Osteocyte (in vitro differentiated cells): ENCODE measurements at regions not wholly inside any gene's neighbourhood (a gene's known extent, or its start where the extent isn't known, plus 50 kb on each side); places are given as distances from the start of the nearest gene placed in this dataset.

Experiments
- DNase-seq: peaks from one replicate; pipeline ENCODE4 v3.0.0; 2021; ENCODE audit warnings: mixed read lengths; ENCODE audit not compliant: unreplicated experiment; ENCODE audit errors: extremely low spot score
- H3K27ac Mint-ChIP-seq: one replicate; pipeline ENCODE4 v1.8.0; 2021; ENCODE audit warnings: mild to moderate bottlenecking, mixed read lengths; ENCODE audit not compliant: unreplicated experiment
- H3K27me3 Mint-ChIP-seq: one replicate; pipeline ENCODE4 v1.8.0; 2021; ENCODE audit warnings: mixed read lengths; ENCODE audit not compliant: unreplicated experiment
- H3K36me3 Mint-ChIP-seq: one replicate; pipeline ENCODE4 v1.8.0; 2021; ENCODE audit warnings: mixed read lengths; ENCODE audit not compliant: unreplicated experiment
- H3K4me1 Mint-ChIP-seq: one replicate; pipeline ENCODE4 v1.8.0; 2021; ENCODE audit warnings: mixed read lengths; ENCODE audit not compliant: unreplicated experiment
- H3K4me3 Mint-ChIP-seq: one replicate; pipeline ENCODE4 v1.8.0; 2021; ENCODE audit warnings: mild to moderate bottlenecking, moderate library complexity, mixed read lengths; ENCODE audit not compliant: unreplicated experiment
- H3K9me3 Mint-ChIP-seq: one replicate; pipeline ENCODE4 v1.8.0; 2021; ENCODE audit warnings: mixed read lengths; ENCODE audit not compliant: unreplicated experiment
- TF ChIP-seq, protein P1 (sequence below): fragments of 200-600 bp; sonication (generic); IDR thresholded peaks from 2 replicates; pipeline ENCODE4 v1.5.0; 2021; ENCODE audit warnings: antibody characterized with exemption, mild to moderate bottlenecking, moderate library complexity

DNA sequence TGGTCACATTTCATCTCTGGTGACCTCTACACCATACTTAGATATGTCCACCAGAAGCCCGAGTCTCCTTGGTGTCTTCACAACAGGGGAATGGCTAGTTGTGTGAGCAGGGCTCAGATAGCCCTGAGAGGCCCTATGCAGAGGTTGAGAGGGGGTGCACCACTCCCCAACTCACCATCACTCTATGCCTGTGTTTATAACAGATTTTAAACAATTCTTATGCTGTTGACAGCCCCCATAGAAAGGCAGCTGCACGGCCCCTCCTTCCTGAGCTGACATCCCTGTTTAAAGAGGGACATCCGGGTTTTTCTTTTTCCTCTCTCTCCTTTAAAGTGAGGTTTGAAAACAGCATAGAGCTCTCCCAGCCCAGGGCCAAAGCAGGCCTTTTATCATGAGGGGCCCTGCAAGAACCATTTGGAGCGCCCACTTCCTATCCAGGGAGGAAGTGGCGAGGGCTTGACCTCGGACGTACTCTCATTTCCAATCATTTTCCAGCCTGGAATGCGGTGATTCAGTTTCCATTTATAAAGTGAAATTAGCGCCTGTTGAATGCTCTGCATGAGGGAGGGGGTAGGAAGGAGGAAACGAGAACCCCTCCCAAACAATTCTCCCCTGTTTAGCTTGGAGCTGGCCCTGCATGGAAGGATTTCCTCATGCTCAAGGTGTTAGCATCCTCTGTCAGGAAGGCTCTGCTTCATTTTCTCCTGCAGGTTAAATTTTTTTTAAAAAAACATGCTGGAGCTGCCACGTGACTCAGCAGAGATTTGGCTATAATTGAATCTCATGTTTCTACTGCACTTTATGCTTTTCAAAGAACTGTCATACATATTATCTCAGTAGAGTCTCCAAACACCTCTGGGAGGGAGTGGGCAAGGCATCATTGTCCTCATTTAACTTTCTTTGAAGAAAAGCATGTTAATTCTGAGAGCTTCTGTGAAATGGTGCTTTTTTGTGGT, 117.5 kb downstream of the DDX1 start:
- H3K27me3 Mint-ChIP-seq: peaks cover 13% of the 10 kb centered on the region
- H3K36me3 Mint-ChIP-seq: no peaks in the 10 kb centered on the region
- H3K9me3 Mint-ChIP-seq: no peaks in the 10 kb centered on the region
- TF ChIP-seq, protein P1, sequence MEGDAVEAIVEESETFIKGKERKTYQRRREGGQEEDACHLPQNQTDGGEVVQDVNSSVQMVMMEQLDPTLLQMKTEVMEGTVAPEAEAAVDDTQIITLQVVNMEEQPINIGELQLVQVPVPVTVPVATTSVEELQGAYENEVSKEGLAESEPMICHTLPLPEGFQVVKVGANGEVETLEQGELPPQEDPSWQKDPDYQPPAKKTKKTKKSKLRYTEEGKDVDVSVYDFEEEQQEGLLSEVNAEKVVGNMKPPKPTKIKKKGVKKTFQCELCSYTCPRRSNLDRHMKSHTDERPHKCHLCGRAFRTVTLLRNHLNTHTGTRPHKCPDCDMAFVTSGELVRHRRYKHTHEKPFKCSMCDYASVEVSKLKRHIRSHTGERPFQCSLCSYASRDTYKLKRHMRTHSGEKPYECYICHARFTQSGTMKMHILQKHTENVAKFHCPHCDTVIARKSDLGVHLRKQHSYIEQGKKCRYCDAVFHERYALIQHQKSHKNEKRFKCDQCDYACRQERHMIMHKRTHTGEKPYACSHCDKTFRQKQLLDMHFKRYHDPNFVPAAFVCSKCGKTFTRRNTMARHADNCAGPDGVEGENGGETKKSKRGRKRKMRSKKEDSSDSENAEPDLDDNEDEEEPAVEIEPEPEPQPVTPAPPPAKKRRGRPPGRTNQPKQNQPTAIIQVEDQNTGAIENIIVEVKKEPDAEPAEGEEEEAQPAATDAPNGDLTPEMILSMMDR: no peak
- no peak overlapping the region for H3K27ac Mint-ChIP-seq
- H3K4me3 Mint-ChIP-seq: no peak overlapping the region
- peaks cover 12% of the 10 kb centered on the region for H3K4me1 Mint-ChIP-seq
- DNase-seq: no peak

DNA sequence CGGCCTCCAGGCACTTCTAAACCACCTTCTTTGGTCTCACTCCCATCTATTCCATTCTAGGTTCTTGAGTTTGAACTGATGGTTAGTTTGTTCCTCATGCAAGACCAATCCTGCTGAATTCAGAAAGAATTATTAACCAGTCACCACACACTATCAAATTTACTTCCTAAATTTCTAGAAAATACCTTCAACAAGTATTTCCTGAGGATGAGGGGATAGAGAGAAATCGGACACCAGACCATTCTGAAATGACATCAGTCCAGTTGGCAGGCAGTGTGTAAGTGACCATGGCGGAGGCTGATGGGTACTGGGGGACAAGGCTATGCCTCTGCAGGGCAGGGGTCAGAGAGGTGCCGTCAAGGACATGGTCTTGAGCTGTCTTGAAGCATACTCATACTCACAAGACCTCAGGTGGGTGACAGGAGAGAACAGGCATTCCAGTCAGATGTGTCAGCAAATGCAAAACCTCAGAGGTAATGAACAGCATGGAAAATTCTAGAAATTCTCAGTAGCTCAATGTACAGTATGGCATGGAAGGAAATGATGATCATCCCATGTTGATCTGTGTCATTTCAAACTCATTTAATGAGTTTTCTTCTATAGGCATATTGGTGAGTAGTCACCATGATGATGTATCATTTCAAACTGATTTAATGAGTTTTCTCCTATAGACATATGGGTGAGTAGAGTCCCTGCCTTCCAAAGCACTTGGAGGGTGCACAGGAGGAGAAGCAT, 119.6 kb downstream of the DDX1 start:
- peaks cover 13% of the 10 kb centered on the region for H3K27me3 Mint-ChIP-seq
- H3K27ac Mint-ChIP-seq: no peak overlapping the region
- H3K4me1 Mint-ChIP-seq: peaks cover 4% of the 10 kb centered on the region
- TF ChIP-seq, protein P1: no peak
- no peaks in the 10 kb centered on the region for H3K36me3 Mint-ChIP-seq
- no peak for DNase-seq
- no peak overlapping the region for H3K4me3 Mint-ChIP-seq
- H3K9me3 Mint-ChIP-seq: no peaks in the 10 kb centered on the region

DNA sequence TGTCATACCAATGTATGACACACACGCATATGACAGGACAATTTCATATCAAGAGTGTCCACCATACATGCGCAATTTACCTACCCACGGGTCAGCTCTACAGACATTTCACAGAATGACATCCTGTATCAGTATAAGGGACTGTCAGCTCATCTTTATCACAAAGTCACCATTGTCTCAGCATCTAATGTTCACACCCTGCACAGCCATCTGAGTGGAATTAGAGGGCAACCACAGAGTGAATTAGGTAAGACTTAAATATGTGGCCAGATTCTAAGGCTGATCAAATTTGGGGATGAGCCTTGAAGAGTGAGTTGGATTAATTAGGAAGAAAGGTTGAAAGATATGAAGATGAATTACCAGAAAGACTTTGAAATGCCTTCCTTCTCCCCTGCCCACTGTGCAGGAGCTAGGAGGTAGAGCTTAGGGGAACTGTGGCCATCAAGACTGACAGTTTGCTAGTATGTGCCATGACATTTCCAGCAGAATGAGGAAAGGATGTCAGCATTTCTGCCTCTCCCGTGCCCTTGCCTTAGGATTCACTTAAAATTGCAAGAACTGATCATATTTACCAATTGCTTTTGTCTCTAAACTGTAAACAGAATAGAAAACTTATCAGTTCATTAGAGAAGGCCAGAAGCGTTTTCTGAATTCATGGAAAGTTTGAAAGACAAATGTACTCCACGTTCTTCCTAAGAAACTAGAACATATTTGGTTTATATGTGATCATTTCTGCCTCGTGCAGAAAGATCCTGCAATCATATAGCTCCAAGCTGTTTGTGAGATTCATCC, 121.1 kb downstream of the DDX1 start:
- Mint-ChIP-seq H3K27me3 (peaks cover 14% of the 10 kb centered on the region), H3K36me3 (no peaks in the 10 kb centered on the region), H3K9me3 (no peaks in the 10 kb centered on the region), H3K27ac (no peak overlapping the region), H3K4me3 (no peak overlapping the region), H3K4me1 (peaks cover 4% of the 10 kb centered on the region)
- no peak for DNase-seq
- TF ChIP-seq, protein P1: no peak

DNA sequence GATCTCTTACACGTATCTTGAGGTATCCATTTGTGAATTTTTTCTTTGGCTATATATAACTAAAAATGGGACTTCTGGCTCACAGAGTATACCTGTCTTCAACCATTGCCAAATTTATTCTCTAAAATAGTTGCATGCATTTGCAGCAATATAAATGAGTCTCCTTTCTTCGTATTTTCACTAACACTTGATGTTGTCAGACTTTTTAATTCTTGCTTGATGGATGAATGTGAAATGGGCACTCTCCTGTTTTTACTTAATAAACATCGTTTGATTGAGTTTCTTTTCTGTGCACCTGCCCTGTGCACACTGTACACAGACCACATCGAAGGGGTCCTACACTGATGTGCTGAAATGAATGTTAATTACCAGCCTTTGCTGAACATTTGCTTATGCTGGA, 121.8 kb downstream of the DDX1 start:
- Mint-ChIP-seq H3K27ac (no peak overlapping the region), H3K36me3 (no peaks in the 10 kb centered on the region), H3K4me3 (no peak overlapping the region), H3K9me3 (no peaks in the 10 kb centered on the region), H3K27me3 (peaks cover 14% of the 10 kb centered on the region), H3K4me1 (peaks cover 4% of the 10 kb centered on the region)
- TF ChIP-seq, protein P1: no peak
- no peak for DNase-seq
